Activated CD4-positive, alpha-beta T cell treated with anti-CD3 and anti-CD28 coated beads for 36 hours (primary cell): ENCODE measurements at regions not wholly inside any gene's neighbourhood (a gene's known extent, or its start where the extent isn't known, plus 50 kb on each side); places are given as distances from the start of the nearest gene placed in this dataset.
"Not testable (repeated sequence)": the region's sequence is repeated elsewhere in the genome, so short reads cannot be mapped to it uniquely, and the experiment has no call there.

Source experiments
- ATAC-seq: fragments of 200-7000 bp; cut with Tn5 transposase; one replicate; pipeline ENCODE4 v1.10.0; 2021; ENCODE audit warnings: mild to moderate bottlenecking, moderate library complexity
- CTCF ChIA-PET: fragments of 350-600 bp; sonication (Branson Sonifier 250); formaldehyde crosslinking; loops from one replicate; lab custom pipeline; 2021; ENCODE audit warnings: antibody characterized with exemption; lab: Charles Lee
- POLR2A ChIA-PET: fragments of 350-600 bp; sonication (Branson Sonifier 250); formaldehyde crosslinking; loops from one replicate; lab custom pipeline; 2021; ENCODE audit warnings: antibody characterized with exemption, inconsistent platforms; lab: Charles Lee
- DNase-seq: peaks from one replicate; pipeline ENCODE4 v3.0.0-alpha.2; 2020
- H3K27ac Mint-ChIP-seq: one replicate; pipeline ENCODE4 v1.8.0; 2021; ENCODE audit warnings: mixed read lengths
- H3K27me3 Mint-ChIP-seq: one replicate; pipeline ENCODE4 v1.8.0; 2021; ENCODE audit warnings: mixed read lengths
- H3K36me3 Mint-ChIP-seq: one replicate; pipeline ENCODE4 v1.8.0; 2021; ENCODE audit warnings: low read depth, mixed read lengths
- H3K4me1 Mint-ChIP-seq: one replicate; pipeline ENCODE4 v1.8.0; 2021; ENCODE audit warnings: mixed read lengths
- H3K4me3 Mint-ChIP-seq: one replicate; pipeline ENCODE4 v1.8.0; 2021; ENCODE audit warnings: mild to moderate bottlenecking, moderate library complexity, mixed read lengths
- H3K9me3 Mint-ChIP-seq: one replicate; pipeline ENCODE4 v1.8.0; 2021; ENCODE audit warnings: low read depth, mixed read lengths
- intact Hi-C, 2 experiments: fragments of 100-400 bp; cut with DNase I in 1 of 2; cut with micrococcal nuclease in 1 of 2; formaldehyde crosslinking; loops; one replicate each; pipeline versions ENCODE4 v1.14.2 to v1.15.1; 2022 to 2024; cut with DNase I, micrococcal nuclease

DNA sequence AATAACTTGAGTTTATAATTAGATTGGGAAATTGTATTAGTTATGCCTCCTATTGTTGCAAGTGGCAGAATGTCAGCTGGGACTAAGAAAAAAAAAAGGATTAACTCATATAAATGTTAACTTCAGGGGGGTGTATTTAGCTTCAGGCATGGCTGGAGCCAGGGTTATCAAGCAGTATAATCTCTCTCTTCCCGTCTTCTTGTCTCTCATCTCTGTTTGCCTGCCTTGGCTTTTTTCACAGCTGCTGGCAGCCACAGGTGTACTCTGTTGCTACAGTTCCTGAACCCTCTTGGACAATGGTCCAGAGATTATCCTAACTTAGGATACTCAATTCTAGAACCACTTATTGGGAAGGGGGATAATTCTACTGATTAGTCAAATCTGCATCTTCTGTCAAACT, 370.7 kb upstream of the MEX3C start:
- H3K4me1 Mint-ChIP-seq = no peaks in the 10 kb centered on the region
- ChIA-PET CTCF (interaction anchor here (0.6 kb wide), 2 partner anchors 15 to 55 kb away, joined by 3 to 8 read pairs; no protein-coding TSS in a partner anchor), POLR2A (no interaction called here)
- DNase-seq (no peak), ATAC-seq (no peak)
- no peaks in the 10 kb centered on the region for H3K27me3 Mint-ChIP-seq
- no peaks in the 10 kb centered on the region for H3K9me3 Mint-ChIP-seq
- H3K4me3 Mint-ChIP-seq = no peak overlapping the region
- H3K36me3 Mint-ChIP-seq = no peaks in the 10 kb centered on the region
- no peak overlapping the region for H3K27ac Mint-ChIP-seq
- intact Hi-C loops = no loop called here

DNA sequence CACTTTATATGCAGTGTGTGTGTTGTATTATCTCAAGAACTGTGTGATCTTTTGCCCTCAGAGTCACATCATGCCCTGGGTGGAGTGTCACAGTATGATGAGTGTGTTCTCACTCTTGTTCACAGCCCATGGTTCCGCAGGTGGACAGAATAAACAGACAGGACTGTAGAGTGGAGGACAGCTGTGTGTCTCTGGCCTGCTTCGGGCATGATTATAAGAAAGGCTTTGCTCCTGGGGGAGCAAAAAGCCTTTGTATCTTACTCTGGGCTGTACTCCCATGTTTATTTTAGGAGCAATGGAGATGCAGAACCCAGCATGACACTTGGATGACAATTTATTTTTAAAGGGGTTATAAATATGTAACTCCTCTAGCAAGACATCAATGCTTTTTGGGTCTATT, 371.7 kb upstream of the MEX3C start:
- no peaks in the 10 kb centered on the region for H3K4me1 Mint-ChIP-seq

GRCh38 chr18:51569561-51569960, 372.1 kb upstream of the MEX3C start:
- DNase-seq (no peak), ATAC-seq (no peak)
- ChIA-PET POLR2A (no interaction called here), CTCF (no interaction called here)
- H3K4me1 Mint-ChIP-seq = no peaks in the 10 kb centered on the region
- no peak overlapping the region for H3K27ac Mint-ChIP-seq
- H3K36me3 Mint-ChIP-seq = no peaks in the 10 kb centered on the region
- H3K9me3 Mint-ChIP-seq = no peaks in the 10 kb centered on the region
- intact Hi-C loops = no loop called here
- H3K27me3 Mint-ChIP-seq = peaks cover 5% of the 10 kb centered on the region
- H3K4me3 Mint-ChIP-seq = no peak overlapping the region

More for the DNA sequence above, 371.7 kb upstream of the MEX3C start:
- H3K36me3 Mint-ChIP-seq = no peaks in the 10 kb centered on the region
- ATAC-seq = no peak
- peaks cover 5% of the 10 kb centered on the region for H3K27me3 Mint-ChIP-seq
- no peak for DNase-seq
- ChIA-PET POLR2A (no interaction called here), CTCF (no interaction called here)
- no peaks in the 10 kb centered on the region for H3K9me3 Mint-ChIP-seq
- no peak overlapping the region for H3K27ac Mint-ChIP-seq
- intact Hi-C loops = no loop called here
- H3K4me3 Mint-ChIP-seq = no peak overlapping the region

DNA sequence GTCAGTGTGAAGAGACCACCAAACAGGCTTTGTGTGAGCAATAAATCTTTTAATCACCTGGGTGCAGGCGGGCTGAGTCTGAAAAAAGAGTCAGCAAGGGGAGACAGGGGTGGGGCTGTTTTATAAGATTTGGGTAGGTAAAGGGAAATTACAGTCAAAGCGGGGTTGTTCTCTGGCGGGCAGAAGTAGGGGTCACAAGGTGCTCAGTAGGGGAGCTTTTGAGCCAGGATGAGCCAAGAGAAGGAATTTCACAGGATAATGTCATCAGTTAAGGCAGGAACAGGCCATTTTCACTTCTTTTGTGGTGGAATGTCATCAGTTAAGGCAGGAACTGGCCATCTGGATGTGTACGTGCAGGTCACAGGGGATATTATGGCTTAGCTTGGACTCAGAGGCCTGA, 372.6 kb upstream of the MEX3C start:
- H3K36me3 Mint-ChIP-seq, H3K9me3 Mint-ChIP-seq, H3K4me3 Mint-ChIP-seq, H3K27ac Mint-ChIP-seq, H3K4me1 Mint-ChIP-seq, POLR2A ChIA-PET, CTCF ChIA-PET, ATAC-seq, DNase-seq, H3K27me3 Mint-ChIP-seq, intact Hi-C loops: not testable (repeated sequence)

- H3K36me3 Mint-ChIP-seq, intact Hi-C loops, H3K4me3 Mint-ChIP-seq, DNase-seq, H3K9me3 Mint-ChIP-seq, ATAC-seq, H3K27ac Mint-ChIP-seq, H3K4me1 Mint-ChIP-seq, H3K27me3 Mint-ChIP-seq, POLR2A ChIA-PET, CTCF ChIA-PET: not testable (repeated sequence)
Observed at GRCh38 chr18:51573886-51574285, 376.4 kb upstream of the MEX3C start.

- intact Hi-C loops = no loop called here
- peaks cover 2% of the 10 kb centered on the region for H3K9me3 Mint-ChIP-seq
- H3K27me3 Mint-ChIP-seq = peaks cover 5% of the 10 kb centered on the region
- no peaks in the 10 kb centered on the region for H3K36me3 Mint-ChIP-seq
- H3K27ac Mint-ChIP-seq = no peak overlapping the region
- no peak for DNase-seq
- ATAC-seq = no peak
- ChIA-PET POLR2A (no interaction called here), CTCF (no interaction called here)
- no peak overlapping the region for H3K4me3 Mint-ChIP-seq
- no peaks in the 10 kb centered on the region for H3K4me1 Mint-ChIP-seq
Observed at GRCh38 chr18:51575171-51575570, 377.7 kb upstream of the MEX3C start.

DNA sequence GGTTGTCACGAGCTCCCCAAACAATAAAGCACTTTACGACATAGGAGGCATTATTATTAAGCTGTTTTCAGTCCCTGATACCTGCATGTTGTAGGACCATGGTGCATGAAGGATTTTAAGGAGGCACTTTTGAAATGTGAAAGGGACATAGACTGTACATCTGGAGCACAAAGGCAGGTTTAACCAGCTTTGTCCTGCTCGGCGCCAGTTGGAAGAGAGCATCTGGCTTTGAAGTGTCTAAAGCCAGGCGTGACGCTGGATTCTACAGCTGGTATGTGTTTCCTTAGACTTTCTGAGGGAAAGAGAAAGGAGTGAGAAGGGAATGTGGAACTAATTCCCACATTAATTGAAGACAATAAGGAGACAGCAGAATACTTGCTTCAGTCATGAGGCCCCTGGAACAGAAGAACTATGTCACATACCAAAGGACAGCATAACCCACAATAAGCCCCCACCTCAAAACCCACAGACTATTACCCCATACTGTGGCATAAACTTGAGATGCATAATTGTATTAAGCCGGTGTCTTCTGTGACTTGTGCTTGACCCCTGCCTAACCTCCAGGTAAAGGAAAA, 381.0 kb upstream of the MEX3C start:
- DNase-seq = no peak
- Mint-ChIP-seq H3K9me3 (peaks cover 2% of the 10 kb centered on the region), H3K4me3 (no peak overlapping the region), H3K27ac (no peak overlapping the region), H3K27me3 (peaks cover 7% of the 10 kb centered on the region), H3K4me1 (no peaks in the 10 kb centered on the region), H3K36me3 (no peaks in the 10 kb centered on the region)
- CTCF ChIA-PET = interaction anchor here (0.6 kb wide), 1 partner anchor 209 kb away, joined by 3 read pairs; no protein-coding TSS in a partner anchor
- POLR2A ChIA-PET = no interaction called here
- intact Hi-C loops = no loop called here
- no peak for ATAC-seq

- DNase-seq (no peak), ATAC-seq (no peak)
- CTCF ChIA-PET = no interaction called here
- H3K9me3 Mint-ChIP-seq = peaks cover 2% of the 10 kb centered on the region
- H3K4me1 Mint-ChIP-seq = no peaks in the 10 kb centered on the region
- H3K27ac Mint-ChIP-seq = no peak overlapping the region
- no peak overlapping the region for H3K4me3 Mint-ChIP-seq
- POLR2A ChIA-PET = no interaction called here
- intact Hi-C loops = no loop called here
- H3K36me3 Mint-ChIP-seq = no peaks in the 10 kb centered on the region
- H3K27me3 Mint-ChIP-seq = peaks cover 2% of the 10 kb centered on the region
Observed at GRCh38 chr18:51580580-51580979, 383.1 kb upstream of the MEX3C start.

- Mint-ChIP-seq H3K4me1 (no peaks in the 10 kb centered on the region), H3K27ac (no peak overlapping the region), H3K36me3 (no peaks in the 10 kb centered on the region), H3K4me3 (no peak overlapping the region), H3K27me3 (peaks cover 2% of the 10 kb centered on the region), H3K9me3 (peaks cover 2% of the 10 kb centered on the region)
- CTCF ChIA-PET = no interaction called here
- ATAC-seq = no peak
- intact Hi-C loops = no loop called here
- DNase-seq = no peak
- POLR2A ChIA-PET = no interaction called here
Observed at GRCh38 chr18:51582551-51582950, 385.1 kb upstream of the MEX3C start.

- Mint-ChIP-seq H3K4me3 (no peak overlapping the region), H3K9me3 (no peaks in the 10 kb centered on the region), H3K27me3 (peaks cover 2% of the 10 kb centered on the region), H3K36me3 (no peaks in the 10 kb centered on the region), H3K27ac (no peak overlapping the region), H3K4me1 (no peaks in the 10 kb centered on the region)
- ChIA-PET CTCF (no interaction called here), POLR2A (no interaction called here)
- ATAC-seq = no peak
- no peak for DNase-seq
- intact Hi-C loops = no loop called here
Observed at GRCh38 chr18:51588616-51589015, 391.1 kb upstream of the MEX3C start.

GRCh38 chr18:51593931-51594330, 396.4 kb upstream of the MEX3C start:
- DNase-seq (no peak), ATAC-seq (no peak)
- Mint-ChIP-seq H3K4me3 (no peak overlapping the region), H3K36me3 (no peaks in the 10 kb centered on the region), H3K4me1 (no peaks in the 10 kb centered on the region), H3K27me3 (peaks cover 2% of the 10 kb centered on the region), H3K9me3 (peaks cover 5% of the 10 kb centered on the region), H3K27ac (no peak overlapping the region)
- POLR2A ChIA-PET = no interaction called here
- CTCF ChIA-PET = no interaction called here
- intact Hi-C loops = no loop called here

DNA sequence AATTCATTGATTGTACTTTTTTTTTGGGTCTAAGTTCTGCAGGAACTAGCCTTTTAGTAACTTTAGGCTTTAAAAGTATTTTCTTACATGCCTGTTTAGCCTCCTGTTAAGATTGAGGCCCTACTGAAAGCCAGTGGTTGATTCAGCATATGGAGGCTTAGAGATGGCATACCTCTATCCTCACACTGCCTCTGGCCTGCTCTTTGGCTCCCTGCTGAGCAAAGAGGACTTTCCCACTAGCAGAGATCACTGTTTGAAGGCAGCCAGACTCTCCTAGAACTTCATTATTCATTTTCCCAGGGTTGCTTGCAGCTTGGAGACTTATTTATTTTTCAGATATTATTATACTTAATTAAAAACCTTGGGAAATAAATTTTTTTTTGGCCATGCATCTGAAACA, 405.6 kb upstream of the MEX3C start:
- intact Hi-C loops = no loop called here
- POLR2A ChIA-PET = interaction anchor here (0.7 kb wide), 1 partner anchor 326 kb away, joined by 3 read pairs; no protein-coding TSS in a partner anchor
- H3K27me3 Mint-ChIP-seq = peaks cover 7% of the 10 kb centered on the region
- H3K9me3 Mint-ChIP-seq = no peaks in the 10 kb centered on the region
- CTCF ChIA-PET = interaction anchor here (0.7 kb wide), 1 partner anchor 12 kb away, joined by 6 read pairs; no protein-coding TSS in a partner anchor
- no peaks in the 10 kb centered on the region for H3K36me3 Mint-ChIP-seq
- no peak overlapping the region for H3K4me3 Mint-ChIP-seq
- no peaks in the 10 kb centered on the region for H3K4me1 Mint-ChIP-seq
- ATAC-seq = no peak
- DNase-seq = no peak
- no peak overlapping the region for H3K27ac Mint-ChIP-seq
